Tibial nerve (tissue), 3 donors: ENCODE measurements at regions not wholly inside any gene's neighbourhood (a gene's known extent, or its start where the extent isn't known, plus 50 kb on each side); places are given as distances from the start of the nearest gene placed in this dataset.

Experiments
- POLR2A ChIP-seq, 2 donors: fragments of 450-650 bp; IDR thresholded peaks; one replicate each; pipeline ENCODE4 v1.6.1; 2017; ENCODE audit warnings: antibody characterized with exemption in 2 of 2, mild to moderate bottlenecking in 2 of 2, moderate library complexity in 2 of 2
- TF ChIP-seq, protein P1 (sequence below), 5 experiments: fragments of 200-600 bp in 3 of 5; fragments of 450-650 bp in 2 of 5; sonication (generic) in 3 of 5; IDR thresholded peaks; one replicate each; pipeline ENCODE4 v1.5.1; 2016 to 2019; ENCODE audit warnings: antibody characterized with exemption in 5 of 5, mild to moderate bottlenecking in 3 of 5, moderate library complexity in 2 of 5

DNA sequence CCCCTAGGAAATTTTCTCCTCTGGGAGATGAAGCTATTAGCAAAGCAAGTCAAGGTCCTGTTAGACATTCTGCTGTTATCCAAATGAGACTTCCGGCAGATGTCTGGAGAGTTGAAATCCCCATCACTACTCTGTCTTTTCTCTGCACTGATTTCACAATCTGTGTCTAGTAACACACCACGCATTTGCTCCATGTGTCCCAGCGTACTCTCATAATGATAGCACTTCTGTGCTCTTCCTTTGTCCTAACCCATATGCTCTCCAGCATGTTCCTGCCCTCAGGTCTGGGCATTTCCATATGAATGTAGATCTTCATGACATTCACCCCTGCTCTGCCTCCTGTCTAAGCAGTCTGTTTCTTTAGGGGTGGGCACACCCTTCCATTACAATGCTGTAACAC is 1949.0 kb upstream of the WWC1 start:
- TF ChIP-seq, protein P1, sequence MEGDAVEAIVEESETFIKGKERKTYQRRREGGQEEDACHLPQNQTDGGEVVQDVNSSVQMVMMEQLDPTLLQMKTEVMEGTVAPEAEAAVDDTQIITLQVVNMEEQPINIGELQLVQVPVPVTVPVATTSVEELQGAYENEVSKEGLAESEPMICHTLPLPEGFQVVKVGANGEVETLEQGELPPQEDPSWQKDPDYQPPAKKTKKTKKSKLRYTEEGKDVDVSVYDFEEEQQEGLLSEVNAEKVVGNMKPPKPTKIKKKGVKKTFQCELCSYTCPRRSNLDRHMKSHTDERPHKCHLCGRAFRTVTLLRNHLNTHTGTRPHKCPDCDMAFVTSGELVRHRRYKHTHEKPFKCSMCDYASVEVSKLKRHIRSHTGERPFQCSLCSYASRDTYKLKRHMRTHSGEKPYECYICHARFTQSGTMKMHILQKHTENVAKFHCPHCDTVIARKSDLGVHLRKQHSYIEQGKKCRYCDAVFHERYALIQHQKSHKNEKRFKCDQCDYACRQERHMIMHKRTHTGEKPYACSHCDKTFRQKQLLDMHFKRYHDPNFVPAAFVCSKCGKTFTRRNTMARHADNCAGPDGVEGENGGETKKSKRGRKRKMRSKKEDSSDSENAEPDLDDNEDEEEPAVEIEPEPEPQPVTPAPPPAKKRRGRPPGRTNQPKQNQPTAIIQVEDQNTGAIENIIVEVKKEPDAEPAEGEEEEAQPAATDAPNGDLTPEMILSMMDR (IDR thresholded peaks at IDR 0.05), result no peak
- no peak for TF ChIP-seq POLR2A (IDR thresholded peaks at IDR 0.05)
